Ectodermal cell (in vitro differentiated cells): ENCODE measurements at regions not wholly inside any gene's neighbourhood (a gene's known extent, or its start where the extent isn't known, plus 50 kb on each side); places are given as distances from the start of the nearest gene placed in this dataset.

ENCODE experiments used
- H3K27ac ChIP-seq: 2 replicates; pipeline ENCODE4 v1.7.0; 2013; ENCODE audit warnings: mild to moderate bottlenecking, low read depth, low read length; ENCODE audit not compliant: insufficient read depth, poor library complexity, severe bottlenecking
- H3K27me3 ChIP-seq: 2 replicates; pipeline ENCODE4 v1.7.0; 2013; ENCODE audit warnings: mild to moderate bottlenecking, low read length; ENCODE audit not compliant: insufficient read depth, control insufficient read depth, poor library complexity, severe bottlenecking
- H3K36me3 ChIP-seq: one replicate; pipeline ENCODE4 v1.7.0; 2013; ENCODE audit warnings: low read length; ENCODE audit not compliant: control insufficient read depth, insufficient read depth
- H3K4me1 ChIP-seq: one replicate; pipeline ENCODE4 v1.7.0; 2013; ENCODE audit warnings: low read length; ENCODE audit not compliant: control insufficient read depth, insufficient read depth
- H3K4me3 ChIP-seq: 2 replicates; pipeline ENCODE4 v1.7.0; 2013; ENCODE audit warnings: low read depth, low read length, control low read depth; ENCODE audit not compliant: insufficient read depth
- H3K9me3 ChIP-seq: 2 replicates; pipeline ENCODE4 v1.7.0; 2013; ENCODE audit warnings: mild to moderate bottlenecking, low read length, moderate library complexity; ENCODE audit not compliant: control insufficient read depth
- WGBS, 2 experiments: methylation state at CpG; one replicate each; pipeline ENCODE4 v1.1.7; 2013; ENCODE audit warnings: missing lambda C conversion rate in 2 of 2; 5-methylcytosine and 5-hydroxymethylcytosine counted together

DNA sequence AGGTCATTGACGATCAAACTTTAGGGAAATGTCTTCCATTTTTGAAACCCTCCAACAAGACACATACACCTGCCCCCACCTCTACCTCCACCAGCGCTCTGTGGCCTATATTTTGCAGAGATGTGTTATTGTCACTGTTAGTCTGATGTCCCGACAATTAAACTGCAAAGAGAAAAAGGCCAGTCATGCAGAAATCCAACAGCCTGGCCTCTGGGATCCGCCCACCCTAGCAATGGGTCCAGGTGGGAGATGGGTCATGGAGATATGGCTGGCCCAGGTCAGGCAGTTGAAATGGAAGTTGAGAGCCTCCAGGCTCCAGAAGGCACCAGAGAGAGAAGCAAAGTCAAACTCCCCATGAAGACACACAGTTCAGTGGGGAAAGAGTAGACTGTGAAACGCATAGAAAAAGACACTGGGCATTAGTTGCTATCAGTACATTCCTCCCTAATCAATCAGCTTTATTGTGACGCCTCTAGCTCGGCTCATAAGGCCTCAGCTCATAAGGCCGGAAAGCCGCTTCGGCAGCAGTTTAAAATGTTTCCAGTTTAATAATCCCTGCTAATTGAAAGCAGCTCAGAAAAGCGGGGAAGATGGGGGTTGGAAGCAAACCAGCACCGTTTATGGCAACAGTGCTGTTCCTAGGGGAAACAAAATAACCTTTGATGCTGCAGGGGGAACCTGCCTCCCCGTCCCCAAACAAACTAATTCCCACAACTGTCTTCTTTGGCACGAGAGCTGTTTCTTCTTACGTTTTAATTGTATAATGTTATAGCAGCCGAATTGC is 239.7 kb upstream of the ZNF507 start:
- WGBS, 2 experiments: 87 to 92% methylated on average over 15 to 16 of the region's 16 CpGs
- no peak overlapping the region for H3K4me3 ChIP-seq
- H3K27me3 ChIP-seq: no peaks in the 10 kb centered on the region
- H3K9me3 ChIP-seq: no peaks in the 10 kb centered on the region
- no peaks in the 10 kb centered on the region for H3K36me3 ChIP-seq
- H3K27ac ChIP-seq: no peak overlapping the region
- no peaks in the 10 kb centered on the region for H3K4me1 ChIP-seq

DNA sequence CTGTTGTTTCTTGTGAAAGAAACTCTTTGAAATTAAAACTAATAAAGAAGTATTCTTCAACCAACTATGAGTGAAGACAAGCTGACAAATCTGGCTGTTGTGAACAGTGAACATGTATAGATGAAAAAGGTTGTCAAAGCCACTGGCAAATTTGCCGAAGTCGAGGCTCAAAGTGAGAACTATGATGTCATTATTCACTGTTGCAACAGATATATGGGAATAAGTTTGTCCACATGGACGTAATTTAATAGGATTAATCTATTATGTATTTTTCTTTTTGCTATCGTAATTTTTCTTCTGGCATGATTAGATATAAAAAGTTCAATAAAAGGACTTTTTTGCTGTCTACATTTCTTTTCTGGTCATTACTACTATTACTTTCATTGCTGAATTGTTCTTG is 223.2 kb upstream of the ZNF507 start:
- H3K27me3 ChIP-seq: no peaks in the 10 kb centered on the region
- H3K9me3 ChIP-seq: no peaks in the 10 kb centered on the region
- no peak overlapping the region for H3K27ac ChIP-seq
- no peaks in the 10 kb centered on the region for H3K4me1 ChIP-seq
- H3K36me3 ChIP-seq: no peaks in the 10 kb centered on the region
- no peak overlapping the region for H3K4me3 ChIP-seq
- 91 to 99% methylated on average over 3 to 4 of the region's 4 CpGs for WGBS, 2 experiments

DNA sequence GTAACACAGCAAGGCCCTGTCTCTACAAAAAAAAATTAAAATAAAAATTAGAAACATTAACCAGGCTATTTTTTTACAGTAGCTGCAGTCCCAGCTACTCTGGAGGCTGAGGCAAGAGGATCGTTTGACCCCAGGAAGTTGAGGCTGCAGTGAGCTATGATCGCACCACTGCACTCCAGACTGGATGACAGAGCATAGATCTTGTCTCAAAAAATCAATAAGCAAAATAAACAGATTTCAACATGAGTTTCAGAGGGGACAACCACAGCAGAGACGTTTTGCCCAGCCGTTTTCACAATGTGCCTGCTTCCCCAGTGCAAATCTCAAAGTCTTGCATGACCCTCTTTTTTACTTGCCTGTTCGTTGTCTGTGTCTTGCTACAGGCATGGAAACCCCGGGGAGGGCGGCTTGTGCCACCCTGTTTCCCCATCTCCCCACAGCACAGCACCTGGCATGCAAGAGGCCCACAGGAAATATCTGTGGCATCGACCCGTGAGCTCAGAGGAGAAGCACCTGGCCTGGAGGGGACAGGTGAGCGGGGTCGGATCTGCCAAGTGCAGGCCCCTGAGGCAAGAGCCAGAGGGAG is 222.0 kb upstream of the ZNF507 start:
- H3K27ac ChIP-seq: no peak overlapping the region
- H3K36me3 ChIP-seq: no peaks in the 10 kb centered on the region
- H3K4me1 ChIP-seq: no peaks in the 10 kb centered on the region
- no peak overlapping the region for H3K4me3 ChIP-seq
- H3K27me3 ChIP-seq: no peaks in the 10 kb centered on the region
- H3K9me3 ChIP-seq: no peaks in the 10 kb centered on the region
- 92 to 93% methylated on average over 11 of the region's 11 CpGs for WGBS, 2 experiments

DNA sequence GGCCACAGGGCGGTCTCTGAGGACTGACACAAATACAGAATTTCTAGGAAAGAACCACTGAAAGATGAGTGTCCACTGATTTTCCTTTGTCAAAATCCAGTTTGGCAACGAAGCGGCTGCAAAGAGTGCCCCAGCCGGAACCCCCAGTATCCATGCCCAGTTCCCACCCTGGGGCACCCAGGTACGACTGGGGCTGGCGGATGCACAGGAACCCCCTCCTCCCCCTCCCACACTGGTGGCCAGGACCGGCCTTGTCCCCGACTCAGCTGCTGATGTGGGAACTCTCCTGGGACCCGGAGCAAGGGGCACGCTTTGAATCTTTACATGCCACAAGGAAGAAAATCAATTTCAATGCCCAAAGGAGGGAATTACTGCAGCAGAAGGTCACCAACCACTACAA is 220.8 kb upstream of the ZNF507 start:
- H3K4me1 ChIP-seq: no peaks in the 10 kb centered on the region
- no peaks in the 10 kb centered on the region for H3K27me3 ChIP-seq
- no peaks in the 10 kb centered on the region for H3K36me3 ChIP-seq
- H3K9me3 ChIP-seq: no peaks in the 10 kb centered on the region
- WGBS, 2 experiments: 90 to 94% methylated on average over 10 of the region's 10 CpGs
- no peak overlapping the region for H3K4me3 ChIP-seq
- no peak overlapping the region for H3K27ac ChIP-seq

DNA sequence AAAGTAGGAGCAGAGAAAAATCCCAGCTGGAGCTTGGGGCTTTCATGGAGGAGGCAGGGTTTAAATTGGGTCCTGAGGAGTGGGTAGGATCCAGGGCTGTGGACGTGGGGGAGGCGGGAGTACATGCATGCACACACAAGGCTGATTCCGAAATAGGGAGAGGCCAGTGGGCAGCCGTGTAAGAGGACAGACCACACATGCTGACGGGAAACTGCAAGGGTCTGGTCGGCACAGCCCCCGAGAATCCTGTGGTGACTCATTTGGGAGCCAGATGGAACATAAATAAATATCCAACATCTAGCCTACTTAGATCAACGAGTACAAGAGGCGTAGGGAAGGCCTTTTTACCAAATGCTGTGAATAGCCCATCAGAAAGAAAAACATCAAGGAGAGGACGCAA is 216.3 kb upstream of the ZNF507 start:
- H3K27ac ChIP-seq: no peak overlapping the region
- H3K4me3 ChIP-seq: no peak overlapping the region
- H3K27me3 ChIP-seq: no peaks in the 10 kb centered on the region
- H3K4me1 ChIP-seq: no peaks in the 10 kb centered on the region
- 78 to 85% methylated on average over 10 of the region's 10 CpGs for WGBS, 2 experiments
- no peaks in the 10 kb centered on the region for H3K36me3 ChIP-seq
- no peaks in the 10 kb centered on the region for H3K9me3 ChIP-seq

DNA sequence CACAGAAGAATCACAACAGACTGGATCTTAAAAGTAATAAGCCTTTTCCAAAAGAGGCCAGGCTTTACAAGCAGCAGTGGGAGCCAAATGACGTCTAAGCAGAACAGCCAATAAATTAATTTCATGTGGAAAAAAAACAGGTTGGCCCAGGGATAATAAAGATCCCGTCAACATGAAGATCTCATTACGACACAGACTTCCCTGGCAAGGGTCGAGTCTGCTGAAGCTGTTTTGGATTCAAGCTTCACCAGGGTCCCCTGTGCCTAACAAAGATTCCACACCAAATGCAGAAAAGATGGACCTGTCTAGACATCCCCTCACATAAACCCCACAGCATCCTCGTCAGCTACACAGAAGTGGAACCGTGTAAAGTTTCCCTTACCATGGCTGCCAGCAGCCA is 215.1 kb upstream of the ZNF507 start:
- no peak overlapping the region for H3K4me3 ChIP-seq
- WGBS, 2 experiments: 90 to 94% methylated on average over 6 of the region's 6 CpGs
- no peaks in the 10 kb centered on the region for H3K27me3 ChIP-seq
- no peaks in the 10 kb centered on the region for H3K9me3 ChIP-seq
- no peak overlapping the region for H3K27ac ChIP-seq
- no peaks in the 10 kb centered on the region for H3K4me1 ChIP-seq
- no peaks in the 10 kb centered on the region for H3K36me3 ChIP-seq

DNA sequence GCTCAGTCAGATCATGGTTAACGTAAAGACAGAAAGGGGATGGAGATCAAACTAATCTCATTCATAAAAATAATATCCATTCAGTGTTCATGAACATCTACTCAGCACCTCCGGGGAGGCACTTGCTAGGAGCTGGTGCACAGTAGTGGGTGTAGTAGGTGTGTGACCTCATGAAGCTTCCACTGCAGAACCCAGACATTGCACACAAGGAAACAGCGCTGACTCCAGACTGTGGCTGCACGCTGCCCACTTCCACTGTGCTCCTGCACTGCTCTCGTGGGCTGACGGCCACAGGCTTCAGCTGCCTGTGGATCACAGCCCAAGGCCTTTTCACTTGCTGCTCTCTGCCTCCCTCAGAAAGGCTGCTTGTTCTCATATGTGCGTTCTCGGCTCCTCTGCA is 214.4 kb upstream of the ZNF507 start:
- Histone ChIP-seq H3K36me3 (no peaks in the 10 kb centered on the region), H3K27me3 (no peaks in the 10 kb centered on the region), H3K27ac (no peak overlapping the region), H3K4me1 (no peaks in the 10 kb centered on the region), H3K9me3 (no peaks in the 10 kb centered on the region), H3K4me3 (no peak overlapping the region)
- WGBS, 2 experiments: 93 to 94% methylated on average over 8 of the region's 8 CpGs

DNA sequence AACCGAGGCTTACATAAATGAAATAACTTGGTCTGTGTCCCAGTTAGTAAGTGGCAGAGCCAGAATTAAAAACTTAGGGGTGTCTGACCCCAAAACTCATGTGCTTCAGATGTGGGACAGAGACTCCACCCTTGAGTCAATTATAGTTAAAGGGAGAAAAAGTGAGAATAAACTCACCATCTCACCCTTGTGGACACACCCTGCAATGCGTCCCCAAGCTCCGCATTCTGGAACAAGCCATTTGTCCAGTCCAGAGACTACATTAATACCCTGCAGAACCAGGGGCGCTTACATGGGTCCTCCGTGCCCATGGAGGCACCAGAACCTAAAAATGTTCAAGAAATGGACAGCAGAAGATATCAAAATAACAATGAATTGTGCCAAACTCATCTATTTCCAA is 207.0 kb upstream of the ZNF507 start:
- Histone ChIP-seq H3K27me3 (no peaks in the 10 kb centered on the region), H3K36me3 (no peaks in the 10 kb centered on the region), H3K9me3 (no peaks in the 10 kb centered on the region), H3K27ac (no peak overlapping the region), H3K4me3 (no peak overlapping the region), H3K4me1 (no peaks in the 10 kb centered on the region)
- WGBS, 2 experiments: 89 to 95% methylated on average over 5 of the region's 5 CpGs

DNA sequence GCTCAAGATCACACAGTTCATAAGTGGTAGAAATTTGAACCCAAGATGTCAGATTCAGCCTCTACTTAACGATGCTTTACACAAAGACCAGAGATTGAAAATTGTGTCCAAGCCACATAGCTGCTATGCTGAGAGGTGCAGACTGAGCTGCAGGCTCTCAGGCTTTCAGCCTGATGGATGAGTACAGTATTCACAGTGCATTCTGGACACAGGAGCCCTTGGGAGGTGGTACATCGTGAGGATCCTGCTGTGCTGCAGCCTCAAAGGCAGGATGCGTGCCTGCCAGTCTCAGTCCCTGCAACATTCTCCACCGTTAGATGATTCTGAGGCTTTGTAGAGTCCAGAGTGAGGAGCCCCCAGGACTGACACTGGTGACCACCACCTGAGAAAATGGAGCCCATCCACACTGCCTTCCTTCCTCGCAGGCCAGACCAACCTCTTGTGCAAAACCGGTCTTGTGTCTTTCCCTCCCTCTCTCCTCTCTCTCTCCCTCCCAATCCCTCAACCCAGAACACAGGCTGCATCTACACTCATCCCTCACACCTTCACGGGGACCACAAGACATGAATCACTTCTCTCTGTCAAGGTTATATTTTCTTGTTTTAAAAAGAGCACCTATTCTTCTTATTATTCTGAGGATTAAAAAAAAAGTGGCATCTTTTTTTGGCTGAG is 203.4 kb upstream of the ZNF507 start:
- Histone ChIP-seq H3K9me3 (no peaks in the 10 kb centered on the region), H3K4me1 (no peaks in the 10 kb centered on the region)
- 70 to 77% methylated on average over 7 of the region's 7 CpGs for WGBS, 2 experiments

DNA sequence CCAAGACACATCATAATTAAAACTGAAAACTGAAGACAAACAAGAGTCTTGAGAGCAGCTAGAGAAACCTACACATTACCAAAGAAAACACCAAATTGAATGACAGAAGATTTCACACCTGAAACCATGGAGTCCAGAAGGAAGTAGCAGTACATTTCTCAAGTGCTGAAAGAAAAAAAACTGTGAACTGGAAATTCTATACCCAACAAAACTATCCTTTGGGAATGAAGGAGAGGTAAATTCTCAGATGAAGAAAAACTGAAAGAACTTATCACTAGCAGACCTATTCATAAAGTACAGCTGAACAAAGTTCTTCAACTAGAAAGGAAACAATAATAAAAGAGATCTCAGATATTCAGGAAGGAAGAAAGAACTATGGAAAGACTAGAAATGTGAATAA is 198.7 kb upstream of the ZNF507 start:
- H3K9me3 ChIP-seq: no peaks in the 10 kb centered on the region
- no peaks in the 10 kb centered on the region for H3K36me3 ChIP-seq
- no peak overlapping the region for H3K4me3 ChIP-seq
- H3K27me3 ChIP-seq: no peaks in the 10 kb centered on the region
- H3K27ac ChIP-seq: no peak overlapping the region
- no peaks in the 10 kb centered on the region for H3K4me1 ChIP-seq

More for the DNA sequence above, 203.4 kb upstream of the ZNF507 start:
- no peaks in the 10 kb centered on the region for H3K36me3 ChIP-seq
- no peak overlapping the region for H3K4me3 ChIP-seq
- H3K27me3 ChIP-seq: no peaks in the 10 kb centered on the region
- H3K27ac ChIP-seq: no peak overlapping the region
